ENCODE measurements at regions not wholly inside any gene's neighbourhood (a gene's known extent, or its start where the extent isn't known, plus 50 kb on each side); places are given as distances from the start of the nearest gene placed in this dataset.

- no peak for TF ChIP-seq CTCF (conservative IDR thresholded peaks at IDR 0.05; ENCODE audit: low read depth)
- H3K27ac ChIP-seq: no peak overlapping the region
- no peak for DNase-seq (ENCODE audit: low spot score)
- ChIA-PET CTCF (no interaction called here), POLR2A (ENCODE audit: low non-redundant PET) (no interaction called here)
Observed at GRCh38 chr18:37637478-37637850, 71.9 kb upstream of the CELF4 start.

- no peak overlapping the region for H3K27ac ChIP-seq
- DNase-seq (ENCODE audit: low spot score): no peak
- ChIA-PET CTCF (no interaction called here), POLR2A (ENCODE audit: low non-redundant PET) (no interaction called here)
- TF ChIP-seq CTCF (conservative IDR thresholded peaks at IDR 0.05; ENCODE audit: low read depth): no peak
Observed at GRCh38 chr18:37636831-37637477, 71.4 kb upstream of the CELF4 start.

GRCh38 chr18:37634516-37634915 is 68.9 kb upstream of the CELF4 start:
- no peak for TF ChIP-seq CTCF (conservative IDR thresholded peaks at IDR 0.05; ENCODE audit: low read depth)
- POLR2A ChIA-PET (ENCODE audit: low non-redundant PET): no interaction called here
- no peak overlapping the region for H3K27ac ChIP-seq
- CTCF ChIA-PET: interaction anchor here (0.7 kb wide), 1 partner anchor 49 kb away, joined by 4 read pairs; no protein-coding TSS in a partner anchor
- DNase-seq (ENCODE audit: low spot score): no peak

- no peak for DNase-seq (ENCODE audit: low spot score)
- TF ChIP-seq CTCF (conservative IDR thresholded peaks at IDR 0.05; ENCODE audit: low read depth): no peak
- CTCF ChIA-PET: no interaction called here
- H3K27ac ChIP-seq: no peak overlapping the region
- POLR2A ChIA-PET (ENCODE audit: low non-redundant PET): no interaction called here
Observed at GRCh38 chr18:37631422-37631821, 65.8 kb upstream of the CELF4 start.

- ChIA-PET CTCF (no interaction called here), POLR2A (ENCODE audit: low non-redundant PET) (no interaction called here)
- no peak overlapping the region for H3K27ac ChIP-seq
- no peak for TF ChIP-seq CTCF (conservative IDR thresholded peaks at IDR 0.05; ENCODE audit: low read depth)
- DNase-seq (ENCODE audit: low spot score): no peak
Observed at GRCh38 chr18:37630334-37630733, 64.7 kb upstream of the CELF4 start.

- TF ChIP-seq CTCF (conservative IDR thresholded peaks at IDR 0.05; ENCODE audit: low read depth): no peak
- POLR2A ChIA-PET (ENCODE audit: low non-redundant PET): no interaction called here
- no peak for DNase-seq (ENCODE audit: low spot score)
- no peak overlapping the region for H3K27ac ChIP-seq
- CTCF ChIA-PET: no interaction called here
Observed at GRCh38 chr18:37628470-37629220, 63.0 kb upstream of the CELF4 start.

Data from RWPE1 (cell line).